K562 (cell line): ENCODE measurements at regions not wholly inside any gene's neighbourhood (a gene's known extent, or its start where the extent isn't known, plus 50 kb on each side); places are given as distances from the start of the nearest gene placed in this dataset.

Experiments used
- BRCA1 ChIP-seq, 2 experiments: fragments of 450-650 bp in 1 of 2; sonication (generic) in 1 of 2; formaldehyde crosslinking in 1 of 2; IDR thresholded peaks; 2 replicates each; pipeline versions ENCODE4 v1.5.0 to v1.6.1; 2017 to 2020; ENCODE audit warnings: mild to moderate bottlenecking in 1 of 2, missing genetic modification reagents in 1 of 2
- EZH2 ChIP-seq: IDR thresholded peaks from 2 replicates; pipeline ENCODE4 v1.6.1; 2012; ENCODE audit warnings: low read depth, mild to moderate bottlenecking, inconsistent platforms, low read length, borderline replicate concordance
- JUN ChIP-seq, 2 experiments: sonication (generic) in 1 of 2; formaldehyde crosslinking in 1 of 2; IDR thresholded peaks; 2 replicates each; pipeline versions ENCODE4 v1.6.1 to v1.8.0; 2012 to 2022; ENCODE audit warnings: borderline replicate concordance in 2 of 2, mild to moderate bottlenecking in 2 of 2, improper control_type of control experiment in 1 of 2, low read depth in 1 of 2, low read length in 1 of 2, missing genetic modification reagents in 1 of 2
- POLR2A ChIP-seq: fragments of 450-650 bp; conservative IDR thresholded peaks from 2 replicates; pipeline ENCODE4 v1.6.1; 2016
- SMARCA4 ChIP-seq: fragments of 450-650 bp; IDR thresholded peaks from 2 replicates; pipeline ENCODE4 v1.6.1; 2016
- ZBTB17 ChIP-seq: fragments of 450-650 bp; formaldehyde crosslinking; IDR thresholded peaks from 2 replicates; pipeline ENCODE4 v1.4.0; 2020; ENCODE audit warnings: mild to moderate bottlenecking
- ZKSCAN8 ChIP-seq: fragments of 200-800 bp; sonication (Bioruptor generic); IDR thresholded peaks from 2 replicates; pipeline ENCODE4 v1.6.1; 2016; ENCODE audit warnings: missing genetic modification characterization, missing compliant biosample characterization
- TF ChIP-seq, protein P1 (sequence below): fragments of 250-450 bp; sonication (Bioruptor Pico); IDR thresholded peaks from 2 replicates; pipeline ENCODE4 v1.8.0; 2021; ENCODE audit warnings: moderate library complexity, mild to moderate bottlenecking, inconsistent platforms
- TF ChIP-seq, protein P2 (sequence below): sonication (generic); formaldehyde crosslinking; IDR thresholded peaks from 2 replicates; pipeline ENCODE4 v1.8.0; 2022; ENCODE audit warnings: mild to moderate bottlenecking, missing genetic modification reagents, borderline replicate concordance

DNA sequence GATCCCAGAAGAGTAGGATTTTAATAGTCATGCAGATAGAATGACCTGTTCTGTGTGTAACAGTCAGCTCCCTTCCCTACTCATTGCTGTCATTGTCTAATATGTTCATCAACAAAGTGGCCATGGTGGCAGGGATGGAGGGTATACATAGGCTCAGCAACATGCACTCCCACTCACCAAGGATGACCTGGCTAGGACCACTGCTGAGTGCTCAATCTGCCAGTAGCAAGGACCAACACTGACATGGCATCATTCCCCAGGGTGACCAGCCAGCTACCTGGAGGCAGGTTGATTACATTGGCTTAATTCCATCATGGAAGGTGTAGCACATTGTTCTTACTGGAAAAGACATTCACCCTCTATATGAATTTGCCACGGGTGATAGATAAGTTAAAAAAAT lies 401.7 kb upstream of the CELF4 start:
- TF ChIP-seq ZBTB17 (CRISPR knock-in tag) (no peak), ZKSCAN8 (CRISPR knock-in tag) (no peak), BRCA1 (IDR thresholded peaks at IDR 0.05) (no peak), BRCA1 (CRISPR knock-in tag; IDR thresholded peaks at IDR 0.05) (no peak), SMARCA4 (no peak), JUN (IDR thresholded peaks at IDR 0.05; ENCODE audit: borderline replicate concordance, low read depth, low read length) (no peak), JUN (CRISPR knock-in tag; IDR thresholded peaks at IDR 0.05; ENCODE audit: borderline replicate concordance) (no peak), POLR2A (no peak), EZH2 (no peak)
- TF ChIP-seq, protein P1, sequence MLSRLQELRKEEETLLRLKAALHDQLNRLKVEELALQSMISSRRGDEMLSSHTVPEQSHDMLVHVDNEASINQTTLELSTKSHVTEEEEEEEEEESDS (CRISPR knock-in tag), result no peak
- TF ChIP-seq, protein P2, sequence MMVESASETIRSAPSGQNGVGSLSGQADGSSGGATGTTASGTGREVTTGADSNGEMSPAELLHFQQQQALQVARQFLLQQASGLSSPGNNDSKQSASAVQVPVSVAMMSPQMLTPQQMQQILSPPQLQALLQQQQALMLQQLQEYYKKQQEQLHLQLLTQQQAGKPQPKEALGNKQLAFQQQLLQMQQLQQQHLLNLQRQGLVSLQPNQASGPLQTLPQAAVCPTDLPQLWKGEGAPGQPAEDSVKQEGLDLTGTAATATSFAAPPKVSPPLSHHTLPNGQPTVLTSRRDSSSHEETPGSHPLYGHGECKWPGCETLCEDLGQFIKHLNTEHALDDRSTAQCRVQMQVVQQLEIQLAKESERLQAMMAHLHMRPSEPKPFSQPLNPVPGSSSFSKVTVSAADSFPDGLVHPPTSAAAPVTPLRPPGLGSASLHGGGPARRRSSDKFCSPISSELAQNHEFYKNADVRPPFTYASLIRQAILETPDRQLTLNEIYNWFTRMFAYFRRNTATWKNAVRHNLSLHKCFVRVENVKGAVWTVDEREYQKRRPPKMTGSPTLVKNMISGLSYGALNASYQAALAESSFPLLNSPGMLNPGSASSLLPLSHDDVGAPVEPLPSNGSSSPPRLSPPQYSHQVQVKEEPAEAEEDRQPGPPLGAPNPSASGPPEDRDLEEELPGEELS (CRISPR knock-in tag), result no peak
